ENCODE measurements at regions not wholly inside any gene's neighbourhood (a gene's known extent, or its start where the extent isn't known, plus 50 kb on each side); places are given as distances from the start of the nearest gene placed in this dataset.

- Histone ChIP-seq H3K27ac (ENCODE audit: low read length in 2 of 2) (no peak overlapping the region), H2AFZ (ENCODE audit: insufficient read depth, low read depth, low read length, poor library complexity, severe bottlenecking) (no peak overlapping the region), H3K9me3 (ENCODE audit: control extremely low read depth in 1 of 3, control insufficient read depth in 2 of 3, insufficient read depth in 1 of 3, low read length in 2 of 3) (peaks cover 0 to 6% (median 0%) of the 10 kb centered on the region in 3 donors), H3K36me3 (replicated peaks in 1 of 2; ENCODE audit: control extremely low read depth in 1 of 2, control insufficient read depth in 1 of 2, extremely low read depth in 1 of 2, insufficient read depth in 2 of 2, low read length in 1 of 2) (no peaks in the 10 kb centered on the region), H3K4me1 (ENCODE audit: control insufficient read depth in 2 of 2, insufficient read depth in 2 of 2, low read length in 2 of 2) (no peaks in the 10 kb centered on the region), H3K4me2 (replicated peaks; ENCODE audit: low read depth, low read length, poor library complexity, severe bottlenecking) (no peak overlapping the region), H4K20me1 (ENCODE audit: control insufficient read depth, insufficient read depth, low read length, poor library complexity, severe bottlenecking) (no peaks in the 10 kb centered on the region), H3K79me2 (ENCODE audit: control insufficient read depth, insufficient read depth, low read length) (no peaks in the 10 kb centered on the region), H3K4me3 (ENCODE audit: control extremely low read depth in 1 of 5, extremely low read depth in 1 of 5, insufficient read depth in 1 of 5, low read depth in 2 of 5, low read length in 4 of 5) (no peak overlapping the region), H3K27me3 (replicated peaks in 1 of 4; ENCODE audit: control extremely low read depth in 1 of 4, control insufficient read depth in 3 of 4, insufficient read depth in 4 of 4, low read length in 3 of 4) (no peaks in the 10 kb centered on the region), H3K9ac (ENCODE audit: low read length) (no peak overlapping the region)
- DNase-seq (no peak), ATAC-seq (ENCODE audit: low read depth) (no peak)
- Mint-ChIP-seq H3K4me3 (no peak overlapping the region), H3K27me3 (no peaks in the 10 kb centered on the region), H3K4me1 (no peaks in the 10 kb centered on the region), H3K9me3 (ENCODE audit: insufficient read depth) (no peaks in the 10 kb centered on the region), H3K27ac (no peak overlapping the region)
- WGBS (ENCODE audit: insufficient coverage): no CpG with 5 or more reads among the region's 4 CpGs
- POLR2A ChIA-PET: no interaction called here
- TF ChIP-seq EZH2 (IDR thresholded peaks at IDR 0.05; ENCODE audit: borderline replicate concordance, insufficient read depth, low read depth, low read length, poor library complexity, severe bottlenecking) (no peak), CTCF (IDR thresholded peaks at IDR 0.05) (no peak)
- CTCF ChIA-PET: no interaction called here
- intact Hi-C loops (cut with micrococcal nuclease): no loop called here
Observed at GRCh38 chr17:13272296-13272695, 254.5 kb upstream of the ELAC2 start.

DNA sequence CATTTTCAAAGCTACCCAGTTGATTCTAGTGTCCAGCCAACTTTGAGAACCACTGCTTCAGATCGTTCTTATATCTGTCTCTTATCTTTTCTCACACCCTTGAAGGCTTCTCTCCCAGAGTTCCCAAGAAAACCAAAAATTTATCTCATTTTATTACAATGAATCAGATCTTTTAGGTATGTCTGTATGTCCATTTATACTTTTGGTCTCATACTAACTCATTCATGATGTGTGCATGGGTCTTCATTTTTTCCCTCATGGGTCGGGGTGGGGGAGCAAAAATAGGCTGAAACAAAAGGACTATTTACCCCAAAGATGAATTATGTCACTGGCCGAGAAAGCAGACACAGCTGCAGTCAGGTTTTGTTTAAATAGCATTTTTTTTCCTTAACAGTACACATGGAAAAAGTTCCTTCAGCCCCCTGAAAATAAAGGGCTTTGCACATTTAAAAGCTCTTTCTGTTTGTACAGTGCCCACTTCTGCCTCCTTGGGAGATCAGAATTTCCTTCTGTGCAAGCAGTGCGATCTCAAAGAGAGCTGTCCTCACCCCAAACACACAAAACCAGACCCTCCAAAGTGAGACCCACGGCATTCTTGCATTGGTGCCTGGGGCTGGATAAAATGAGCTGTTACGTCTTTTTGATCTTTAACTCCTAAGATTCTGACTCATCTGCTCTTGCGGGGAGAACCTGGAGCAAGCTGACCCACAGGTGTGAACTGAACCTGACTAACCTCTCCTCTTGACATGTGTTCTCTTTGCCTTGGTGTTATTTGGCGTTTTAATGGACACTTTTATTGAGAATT is 251.2 kb upstream of the ELAC2 start:
- no peaks in the 10 kb centered on the region for H3K4me1 ChIP-seq (ENCODE audit: control insufficient read depth in 2 of 2, insufficient read depth in 2 of 2, low read length in 2 of 2)
- 70% methylated on average over 4 of the region's 8 CpGs for WGBS (ENCODE audit: insufficient coverage)
- no peak overlapping the region for H3K4me3 Mint-ChIP-seq

More for the DNA sequence above, 251.2 kb upstream of the ELAC2 start:
- no peaks in the 10 kb centered on the region for H3K36me3 ChIP-seq (replicated peaks in 1 of 2; ENCODE audit: control extremely low read depth in 1 of 2, control insufficient read depth in 1 of 2, extremely low read depth in 1 of 2, insufficient read depth in 2 of 2, low read length in 1 of 2)
- H3K4me3 ChIP-seq (ENCODE audit: control extremely low read depth in 1 of 5, extremely low read depth in 1 of 5, insufficient read depth in 1 of 5, low read depth in 2 of 5, low read length in 4 of 5): no peak overlapping the region
- TF ChIP-seq EZH2 (IDR thresholded peaks at IDR 0.05; ENCODE audit: borderline replicate concordance, insufficient read depth, low read depth, low read length, poor library complexity, severe bottlenecking) (no peak), CTCF (IDR thresholded peaks at IDR 0.05) (no peak)
- H3K9me3 ChIP-seq (ENCODE audit: control extremely low read depth in 1 of 3, control insufficient read depth in 2 of 3, insufficient read depth in 1 of 3, low read length in 2 of 3): no peaks in the 10 kb centered on the region
- H3K27ac ChIP-seq (ENCODE audit: low read length in 2 of 2): no peak overlapping the region
- Mint-ChIP-seq H3K9me3 (ENCODE audit: insufficient read depth) (no peaks in the 10 kb centered on the region), H3K4me1 (no peaks in the 10 kb centered on the region), H3K27ac (no peak overlapping the region), H3K27me3 (peaks cover 4% of the 10 kb centered on the region)
- H4K20me1 ChIP-seq (ENCODE audit: control insufficient read depth, insufficient read depth, low read length, poor library complexity, severe bottlenecking): no peaks in the 10 kb centered on the region
- H3K27me3 ChIP-seq (replicated peaks in 1 of 4; ENCODE audit: control extremely low read depth in 1 of 4, control insufficient read depth in 3 of 4, insufficient read depth in 4 of 4, low read length in 3 of 4): no peaks in the 10 kb centered on the region
- ChIA-PET POLR2A (no interaction called here), CTCF (no interaction called here)
- H3K9ac ChIP-seq (ENCODE audit: low read length): no peak overlapping the region
- H3K4me2 ChIP-seq (replicated peaks; ENCODE audit: low read depth, low read length, poor library complexity, severe bottlenecking): no peak overlapping the region
- intact Hi-C loops (cut with micrococcal nuclease): no loop called here
- no peaks in the 10 kb centered on the region for H3K79me2 ChIP-seq (ENCODE audit: control insufficient read depth, insufficient read depth, low read length)
- no peak overlapping the region for H2AFZ ChIP-seq (ENCODE audit: insufficient read depth, low read depth, low read length, poor library complexity, severe bottlenecking)
- DNase-seq (no peak), ATAC-seq (ENCODE audit: low read depth) (no peak)
